AG08396 (cell line): ENCODE measurements at regions not wholly inside any gene's neighbourhood (a gene's known extent, or its start where the extent isn't known, plus 50 kb on each side); places are given as distances from the start of the nearest gene placed in this dataset.

ENCODE experiments used
- DNase-seq: peaks from one replicate; pipeline ENCODE4 v3.0.0; 2012; ENCODE audit warnings: low spot score, mixed read lengths

DNA sequence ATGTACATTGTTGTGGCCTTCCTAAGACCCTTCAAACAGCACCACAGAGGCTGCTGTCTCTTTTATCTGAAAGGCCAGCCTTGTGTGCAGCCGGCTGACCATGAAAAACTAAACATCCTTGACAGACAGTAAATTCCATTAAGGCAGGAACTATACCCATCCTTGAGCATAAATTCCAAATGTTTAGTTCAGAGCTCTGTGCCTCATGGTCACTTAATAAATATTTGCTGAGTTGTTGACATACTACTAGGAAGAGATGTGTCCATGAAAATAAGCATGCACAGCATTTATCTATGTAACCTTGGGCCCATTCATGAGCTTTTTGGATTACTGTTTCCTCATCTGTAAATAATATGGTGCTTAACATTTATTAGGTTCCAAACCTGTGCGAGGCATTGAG lies 424.8 kb downstream of the HRH4 start:
- DNase-seq: no peak

DNA sequence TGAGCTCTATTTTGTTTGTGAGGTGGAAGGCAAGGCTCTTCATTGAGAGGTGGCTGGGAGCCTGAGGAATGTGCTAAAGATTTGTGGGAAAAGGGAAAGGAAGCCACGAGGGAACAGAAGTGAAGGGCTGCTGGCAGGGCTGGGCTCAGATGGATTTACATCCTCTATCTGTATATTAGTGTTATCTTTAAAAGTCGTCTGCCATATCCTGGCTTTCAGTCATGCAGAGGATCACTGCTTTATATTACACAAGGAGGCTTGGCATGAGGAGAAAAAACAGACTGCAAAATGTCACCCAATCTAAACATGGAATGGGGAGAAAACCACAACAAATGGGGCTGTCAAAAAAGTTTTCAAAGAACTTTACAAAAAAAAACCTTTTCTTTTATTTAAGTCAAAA lies 434.4 kb downstream of the HRH4 start:
- no peak for DNase-seq

DNA sequence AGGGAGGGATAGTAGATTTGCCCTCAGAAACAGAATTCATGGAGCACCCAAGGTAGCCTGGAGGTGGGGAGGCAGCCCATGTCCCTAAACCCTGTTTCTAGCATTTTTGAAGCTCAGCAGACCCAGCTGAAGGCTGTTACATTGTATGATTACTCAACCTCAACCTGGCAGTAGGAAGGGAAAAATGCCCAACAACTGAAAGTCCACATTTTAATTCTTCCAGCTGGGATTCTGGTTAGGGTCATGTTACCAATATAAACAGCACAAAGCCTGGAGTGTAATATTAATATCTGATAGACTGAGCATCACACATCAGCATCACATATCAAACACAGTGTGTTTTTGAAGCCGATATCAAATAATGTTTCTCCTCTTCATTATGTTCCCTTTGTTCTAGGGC lies 437.0 kb downstream of the HRH4 start:
- DNase-seq: no peak

DNA sequence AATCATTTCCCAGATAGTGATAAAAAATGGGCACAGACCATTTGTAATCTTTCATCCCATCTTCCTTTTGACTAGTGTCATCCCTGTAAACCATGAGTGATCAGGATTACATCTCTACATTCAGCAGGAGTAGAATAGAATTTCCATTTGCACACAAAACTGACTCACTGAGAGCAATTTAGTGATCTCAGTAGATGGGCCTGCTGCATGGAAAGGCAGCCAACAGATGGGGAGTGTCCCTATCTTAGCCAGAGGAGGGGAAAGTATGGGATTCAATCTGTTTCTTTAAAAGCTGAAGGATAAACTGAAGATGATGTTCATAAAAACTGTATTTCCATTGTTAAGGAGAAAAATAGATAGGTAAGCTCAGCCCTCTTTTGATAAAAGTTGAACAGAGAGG lies 441.7 kb downstream of the ZNF521 start:
- no peak for DNase-seq

DNA sequence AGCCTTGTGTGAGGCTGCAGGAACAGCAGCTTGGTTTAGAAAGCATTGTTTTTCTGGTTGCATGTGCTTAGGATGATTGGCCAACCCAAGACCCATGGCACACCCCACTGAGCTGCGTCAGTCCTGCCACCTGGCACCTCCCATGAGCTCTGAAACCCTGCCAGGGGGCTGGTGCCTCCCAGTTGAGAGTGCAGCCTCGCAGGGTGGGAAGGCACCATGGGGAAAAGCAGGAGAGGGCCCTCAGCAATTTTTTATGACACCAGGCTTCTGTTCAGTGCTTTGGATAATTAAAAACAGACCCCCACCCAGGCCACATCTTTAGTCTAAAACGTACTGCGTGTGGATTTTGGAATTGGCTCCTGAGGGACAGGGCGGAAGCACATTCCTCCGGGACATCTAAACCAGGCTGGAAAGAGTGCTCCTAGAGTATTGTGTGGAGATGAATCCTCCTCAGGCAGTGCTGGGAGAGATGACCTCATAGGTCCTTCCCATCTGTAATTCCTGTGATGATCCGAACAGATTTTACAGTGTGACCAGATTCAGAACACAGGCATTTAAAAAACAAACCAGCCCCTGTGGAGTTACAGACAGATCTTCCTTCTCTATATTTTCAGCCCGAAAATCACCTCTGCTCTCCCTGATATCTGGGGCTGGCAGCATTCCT lies 438.3 kb downstream of the ZNF521 start:
- DNase-seq: peak; percentile 17

DNA sequence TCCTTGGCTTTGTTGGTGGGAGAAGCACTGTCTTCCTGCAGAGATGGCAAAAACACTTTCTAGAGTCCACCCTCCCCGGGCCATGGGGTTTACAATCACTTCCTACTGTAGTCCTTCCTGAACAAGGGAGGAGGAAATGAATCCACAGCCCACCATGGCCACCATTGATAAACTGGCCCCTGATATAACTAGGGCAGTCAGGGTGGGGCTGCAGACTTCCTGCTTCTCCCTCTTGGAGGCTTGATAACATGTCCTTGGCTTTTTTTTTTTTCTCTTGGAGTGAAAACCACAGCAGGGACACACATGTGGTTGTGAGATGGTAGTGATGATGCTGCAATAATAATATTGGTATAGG lies 437.8 kb downstream of the ZNF521 start:
- DNase-seq: no peak

DNA sequence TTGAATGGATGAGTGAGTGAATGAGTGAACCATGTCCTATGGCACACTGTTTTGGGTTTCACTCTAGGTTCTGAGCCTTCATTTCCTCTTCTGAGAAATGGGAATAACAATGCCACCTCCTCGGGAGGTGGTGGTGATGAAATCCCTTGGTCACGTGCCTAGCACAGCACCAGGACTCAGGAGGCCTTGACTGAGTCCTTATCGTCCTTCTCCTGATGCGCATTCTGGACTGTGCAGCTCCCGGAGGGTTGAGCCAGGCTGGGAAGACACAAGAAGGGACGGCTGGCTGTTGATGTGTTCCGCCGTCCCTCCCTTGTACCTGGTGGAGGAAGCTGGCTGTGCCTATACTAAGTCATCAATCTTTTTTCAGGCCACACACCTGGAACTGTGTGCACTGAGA lies 437.3 kb downstream of the ZNF521 start:
- no peak for DNase-seq

DNA sequence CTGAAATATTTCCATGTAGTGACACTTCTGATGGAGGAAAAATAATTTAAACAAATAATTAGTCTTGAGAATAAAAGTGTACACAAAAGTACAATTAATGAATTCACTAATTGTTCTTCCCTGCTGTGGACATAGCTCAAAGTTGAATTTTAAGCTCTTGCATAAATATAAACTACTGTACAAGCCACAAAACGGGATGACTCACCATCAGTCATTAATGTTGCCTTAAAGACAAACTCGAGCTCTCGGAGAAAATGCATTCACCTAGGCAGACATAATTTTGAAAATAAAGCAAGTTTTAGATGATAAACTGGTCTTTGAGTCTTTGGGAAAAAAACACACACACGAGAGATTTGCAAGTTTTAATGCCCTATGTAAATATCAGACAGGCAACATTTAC lies 436.4 kb downstream of the ZNF521 start:
- peak; percentile 23 for DNase-seq

DNA sequence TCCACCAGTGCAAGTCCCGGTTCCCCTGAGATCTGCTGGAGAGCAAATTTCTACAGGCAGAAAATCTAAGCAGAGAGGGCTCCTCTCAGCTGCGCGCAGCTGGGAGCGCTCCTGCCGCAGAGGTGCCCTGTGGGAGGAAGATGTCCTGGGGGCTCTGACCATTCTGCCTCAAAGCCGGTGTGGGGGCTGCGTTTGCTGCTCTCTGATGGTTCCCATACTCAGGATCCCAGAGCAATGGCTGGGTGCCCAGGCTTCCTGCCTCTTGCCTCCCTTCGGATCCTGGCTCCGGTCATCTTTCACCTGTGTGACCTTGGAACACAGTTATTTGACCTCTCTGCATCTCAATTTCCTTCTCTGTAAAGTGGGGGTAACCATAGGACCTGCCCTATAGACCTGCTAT lies 434.2 kb downstream of the ZNF521 start:
- DNase-seq: no peak

DNA sequence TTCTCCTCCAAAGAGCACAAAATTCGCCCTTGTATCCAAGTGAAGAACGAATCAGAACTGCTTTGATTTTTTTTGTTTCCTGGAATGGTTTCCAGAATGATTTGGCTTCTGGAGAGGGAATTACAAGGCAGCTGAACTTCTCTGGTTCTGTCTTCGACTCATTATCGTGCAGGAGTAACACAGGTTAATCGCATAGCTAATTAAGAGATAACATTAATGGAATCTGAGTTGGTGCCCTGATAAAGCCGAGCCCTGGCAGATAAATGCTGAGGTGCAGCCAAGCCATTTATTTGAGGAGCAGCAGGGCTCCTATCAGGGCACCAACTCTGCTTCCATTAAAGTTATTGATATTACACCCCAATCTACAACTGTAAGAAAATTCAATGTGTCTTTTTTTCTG lies 433.7 kb downstream of the ZNF521 start:
- no peak for DNase-seq

DNA sequence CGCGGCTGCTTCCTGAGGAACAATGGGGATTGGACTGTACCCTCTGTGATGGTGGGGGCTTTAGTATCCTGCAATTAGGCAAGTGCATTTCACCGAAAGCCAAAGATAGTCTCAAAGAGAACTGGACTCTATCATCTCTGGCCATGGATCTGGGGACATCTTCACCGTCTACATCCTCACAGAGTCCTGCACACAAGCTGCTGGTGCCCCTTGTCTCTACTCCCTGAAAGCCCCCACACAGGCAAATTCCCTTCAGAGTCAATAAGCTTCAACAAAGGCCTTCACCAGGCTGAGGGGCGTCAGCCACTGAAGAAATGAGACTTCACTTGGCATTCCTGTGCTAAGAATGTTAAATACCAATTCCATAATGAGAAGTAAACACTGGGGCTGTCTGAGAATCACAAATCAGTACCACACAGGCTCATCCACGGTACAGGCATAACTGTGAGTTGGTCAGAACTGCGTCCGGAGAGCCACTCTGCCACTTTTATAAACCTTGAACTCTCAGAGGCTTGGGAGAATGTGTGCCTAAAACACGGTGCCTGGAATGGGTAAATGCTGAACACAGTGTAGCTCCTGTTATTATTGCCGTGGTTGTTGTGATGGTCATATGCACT lies 432.7 kb downstream of the ZNF521 start:
- DNase-seq: no peak

DNA sequence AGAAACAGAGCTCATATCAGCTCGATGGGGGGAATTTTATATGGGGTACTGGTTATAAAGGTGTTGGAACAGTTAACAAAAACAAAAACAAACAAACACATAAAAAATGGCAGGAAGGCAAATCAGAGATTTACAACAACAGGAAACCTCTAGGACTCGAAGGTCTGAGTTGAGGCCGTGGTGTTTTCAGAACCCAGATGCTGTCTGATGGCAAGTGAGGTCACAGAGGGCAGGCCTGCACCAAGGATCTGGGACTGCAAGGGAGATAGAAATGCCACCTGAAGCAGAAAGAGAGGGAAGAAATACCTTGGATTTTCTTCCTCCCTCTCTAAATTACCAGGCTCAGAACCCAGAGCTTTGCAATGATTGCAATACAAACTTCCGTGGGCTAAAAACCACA lies 429.5 kb downstream of the ZNF521 start:
- DNase-seq: no peak

DNA sequence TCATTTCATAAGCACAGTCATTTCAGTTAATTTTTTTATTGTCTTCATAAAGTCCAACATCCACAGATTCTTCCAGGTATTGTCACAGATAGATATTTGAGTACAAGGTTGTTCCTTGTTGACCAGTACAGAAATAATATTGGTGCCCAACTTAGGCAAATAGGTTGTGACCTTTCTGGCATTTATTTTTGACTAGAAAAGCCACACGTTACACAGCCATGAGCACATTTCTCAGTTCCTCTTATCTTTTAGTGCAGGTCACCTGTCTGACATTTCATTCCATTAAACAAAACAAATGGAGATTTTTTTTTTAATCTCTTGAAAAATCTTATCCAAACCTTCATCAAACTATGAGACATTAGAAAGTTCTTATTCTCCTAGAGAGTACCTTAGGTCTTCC lies 428.8 kb downstream of the ZNF521 start:
- DNase-seq: no peak

DNA sequence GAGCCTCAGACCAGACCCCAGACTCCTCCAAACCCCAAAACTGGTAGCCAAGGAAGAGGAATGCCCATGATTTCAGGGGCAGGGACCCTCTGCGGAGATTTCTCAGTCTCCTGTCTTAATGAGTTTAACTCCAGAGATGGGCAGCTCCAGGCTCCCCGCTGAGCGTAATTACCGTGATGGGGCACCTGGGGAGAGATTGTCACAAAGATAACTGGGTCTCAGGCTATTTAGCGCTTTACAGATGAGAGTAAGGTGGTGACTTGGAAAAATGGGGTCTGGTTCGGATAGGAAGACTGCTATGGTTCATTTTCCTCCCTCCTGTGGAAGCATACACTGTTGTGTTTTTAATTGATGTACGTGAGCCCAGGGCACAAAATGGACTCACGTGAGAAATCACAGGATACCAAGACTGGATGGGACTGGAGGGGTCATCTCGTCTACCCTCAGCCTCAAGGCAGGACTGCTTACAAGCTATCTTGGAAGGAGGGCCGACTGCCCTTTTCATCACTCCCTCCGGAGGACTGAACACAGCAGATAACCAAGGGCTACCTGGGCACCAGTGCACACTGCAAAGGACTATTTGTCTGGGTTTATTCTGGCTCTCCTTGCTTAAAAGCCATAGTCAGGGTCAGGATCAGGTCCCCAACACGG lies 427.8 kb downstream of the ZNF521 start:
- DNase-seq: no peak

DNA sequence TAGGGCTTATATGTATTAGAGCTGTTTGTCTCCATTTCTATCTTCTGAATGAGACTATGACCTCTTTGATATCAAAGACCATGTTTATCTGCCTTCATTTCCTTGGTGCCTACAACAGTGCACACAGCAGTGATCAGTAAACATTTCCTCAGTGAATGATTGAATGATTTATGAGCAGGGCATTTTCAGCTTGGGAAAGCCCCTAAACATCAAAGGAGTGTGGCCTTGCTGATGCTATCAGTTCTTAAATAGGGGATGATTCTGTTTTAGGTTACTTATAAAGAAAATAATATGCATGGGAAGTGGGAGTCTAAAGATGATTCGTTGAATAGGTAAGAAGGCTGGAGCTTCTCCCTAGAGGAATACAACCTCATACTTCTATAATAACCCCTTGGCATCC lies 425.3 kb downstream of the ZNF521 start:
- DNase-seq: no peak

DNA sequence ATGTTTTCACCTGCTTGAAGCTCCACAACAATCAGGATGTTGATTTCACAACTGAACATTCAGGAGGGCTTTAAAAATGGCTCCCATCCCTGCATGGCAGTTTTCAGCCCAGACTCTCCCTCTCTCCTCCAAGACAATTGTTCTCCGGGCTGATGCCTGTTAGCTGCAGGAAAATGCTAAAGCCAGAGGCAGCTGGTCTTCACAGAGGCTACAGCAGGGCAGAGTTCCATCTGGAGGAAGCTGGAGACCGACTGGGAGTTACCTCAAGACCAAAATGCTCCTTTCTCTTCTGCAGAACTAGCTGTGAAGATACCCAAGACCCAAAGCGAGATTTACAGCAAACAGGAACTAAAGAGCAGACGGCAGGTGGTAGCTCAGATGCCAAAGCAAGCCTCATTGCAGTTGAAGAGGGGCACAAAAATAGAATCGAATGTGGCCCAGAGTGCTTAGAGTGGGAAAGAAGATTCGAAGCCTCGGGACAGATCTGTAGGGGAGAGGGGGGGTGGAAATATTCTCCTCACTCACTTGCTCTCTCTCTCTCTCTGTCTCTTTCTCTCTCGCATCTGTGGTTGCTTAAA lies 423.6 kb downstream of the ZNF521 start:
- no peak for DNase-seq

DNA sequence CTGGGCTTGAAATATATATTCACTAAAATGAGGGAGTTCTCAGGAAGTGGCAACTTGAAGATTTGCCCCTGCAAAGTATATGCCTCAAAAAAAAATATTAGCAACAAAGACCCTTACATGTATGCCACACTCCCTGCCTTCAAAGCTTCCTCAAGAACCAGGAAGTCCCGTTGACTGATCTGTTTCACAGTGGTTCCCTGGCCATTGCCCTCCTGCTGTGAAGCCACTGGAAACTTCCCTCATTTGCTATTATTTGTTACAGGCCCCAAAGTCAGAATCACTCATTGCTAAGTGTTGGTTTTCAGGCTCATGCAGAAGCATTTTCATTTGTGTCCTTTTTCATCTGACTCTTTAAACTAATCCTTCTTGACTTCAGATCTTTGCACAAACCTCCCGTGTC lies 421.5 kb downstream of the ZNF521 start:
- DNase-seq: no peak

DNA sequence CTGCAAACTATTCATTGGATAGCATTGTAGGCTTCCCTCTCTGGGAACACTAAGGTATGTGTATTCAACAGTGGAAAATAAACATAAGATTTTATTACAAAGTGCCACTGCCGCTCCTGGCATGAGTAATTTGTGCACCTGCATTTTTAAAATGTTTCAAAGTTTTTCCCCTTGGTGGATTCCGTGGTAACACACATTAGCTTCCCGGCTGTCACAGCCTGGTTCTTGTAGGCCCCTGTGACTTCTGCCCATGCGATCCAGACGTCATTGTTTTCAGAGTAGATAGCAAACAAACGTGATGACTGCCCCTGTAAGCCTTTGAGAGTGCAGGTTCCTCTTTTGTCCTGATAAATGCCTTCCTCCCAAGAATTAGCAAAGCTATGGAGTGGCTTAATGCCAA lies 421.0 kb downstream of the ZNF521 start:
- DNase-seq: no peak

DNA sequence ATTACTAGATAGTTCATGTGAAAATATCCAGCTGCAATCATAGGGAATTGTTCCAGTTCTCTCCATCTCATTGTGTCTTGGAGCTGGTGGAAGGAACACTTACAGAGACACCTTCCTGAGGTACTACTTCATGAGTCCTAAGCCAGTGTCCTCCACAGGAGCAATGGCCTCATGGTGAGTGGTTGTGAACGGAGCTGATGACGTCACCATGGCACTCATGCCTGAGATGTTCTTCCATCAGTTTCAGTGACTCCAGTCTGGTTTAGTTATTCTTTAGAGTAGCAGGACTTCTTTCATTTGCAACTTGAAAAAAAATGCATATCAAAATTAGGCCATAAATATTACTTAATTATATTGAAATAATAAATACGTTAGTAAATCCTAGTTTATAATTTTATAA lies 418.6 kb downstream of the ZNF521 start:
- DNase-seq: no peak

DNA sequence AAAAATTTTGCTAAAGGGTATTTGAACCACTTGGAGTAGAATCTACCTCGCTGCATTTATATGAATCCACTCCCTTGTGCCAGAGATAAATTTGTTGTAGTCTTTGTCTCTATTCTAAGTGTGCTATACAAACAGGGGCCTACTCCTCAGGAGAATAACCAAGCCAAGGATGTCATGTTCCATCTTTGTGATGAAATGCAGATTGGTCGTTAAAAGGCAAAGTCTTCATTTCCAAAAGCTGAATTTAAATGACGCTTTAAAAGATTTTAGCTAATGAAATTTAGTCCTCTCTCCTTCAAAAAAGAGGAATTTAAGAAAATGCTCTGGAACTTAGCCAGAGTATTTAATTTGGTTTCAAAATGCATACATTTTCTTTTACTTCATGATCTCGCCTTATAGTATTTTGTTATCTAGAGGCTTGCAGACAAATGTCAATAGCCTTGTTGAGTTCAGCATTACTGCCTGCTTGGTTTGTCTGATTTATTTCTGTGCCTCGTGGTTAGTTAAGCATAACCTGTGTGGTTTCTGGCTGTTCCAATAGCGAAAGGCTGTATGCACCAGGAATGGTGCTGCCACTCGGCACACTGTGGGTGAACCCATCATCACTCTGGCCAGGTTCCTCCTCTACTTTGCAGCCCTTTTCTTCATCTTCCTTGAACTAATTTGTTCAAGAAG lies 417.6 kb downstream of the ZNF521 start:
- DNase-seq: no peak

DNA sequence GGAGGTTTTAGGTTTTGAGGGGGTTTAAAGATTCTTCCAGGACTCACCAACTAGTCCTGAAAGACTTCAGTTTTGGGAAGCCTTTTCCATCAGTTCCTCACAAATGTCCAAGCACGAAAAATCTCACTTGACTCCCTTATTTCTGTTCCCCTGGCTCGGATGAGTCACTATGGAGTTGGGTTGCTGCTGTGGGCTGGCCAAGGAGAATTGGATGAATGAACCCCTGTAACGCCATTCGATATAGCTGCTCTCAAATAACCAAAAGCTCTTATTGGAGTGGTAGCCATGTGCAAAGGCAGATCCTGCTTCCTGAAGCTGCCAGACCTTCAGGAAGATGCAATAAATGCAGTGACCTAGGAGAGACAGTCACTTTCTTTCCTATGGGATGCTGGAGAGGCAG lies 417.0 kb downstream of the ZNF521 start:
- no peak for DNase-seq

DNA sequence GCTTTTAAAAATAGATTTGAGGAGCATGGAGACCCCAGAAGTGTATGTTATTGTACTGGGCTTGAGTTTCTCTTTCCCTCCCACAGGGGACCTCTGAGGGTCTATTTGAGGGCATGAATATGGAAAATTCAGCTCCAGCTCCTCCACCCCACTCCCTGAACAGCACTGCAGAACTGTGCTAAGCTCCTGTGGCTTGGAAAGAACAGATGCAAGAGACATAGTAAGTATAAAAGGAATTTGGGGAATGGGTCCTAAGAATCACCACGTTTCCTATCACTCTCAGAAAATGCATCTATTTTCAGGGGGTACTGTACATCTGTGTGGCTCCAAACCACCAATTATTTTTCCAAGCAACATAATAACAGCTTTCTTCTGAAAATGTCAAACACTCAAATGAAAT lies 416.1 kb downstream of the ZNF521 start:
- DNase-seq: no peak

DNA sequence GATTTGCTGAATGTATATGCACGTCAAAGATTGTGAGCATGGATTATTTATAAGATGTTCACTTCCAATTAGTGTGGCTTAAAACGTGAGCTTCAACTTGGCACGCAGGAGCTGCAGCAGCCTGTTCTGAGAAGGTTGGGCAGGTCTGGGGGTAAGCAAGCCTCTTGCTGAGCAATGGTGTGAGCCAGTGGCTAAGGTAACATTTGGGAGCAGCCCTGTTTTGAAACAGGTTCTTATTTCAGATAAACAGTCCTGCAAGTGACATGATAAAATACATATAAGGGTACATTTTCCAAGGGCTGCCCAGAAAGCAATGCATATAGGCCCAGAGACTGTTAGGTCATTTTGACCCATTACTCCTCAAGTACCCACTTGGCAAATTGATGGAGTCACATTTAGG lies 415.3 kb downstream of the ZNF521 start:
- DNase-seq: no peak
